Omental fat pad (tissue), 3 donors: ENCODE measurements at regions not wholly inside any gene's neighbourhood (a gene's known extent, or its start where the extent isn't known, plus 50 kb on each side); places are given as distances from the start of the nearest gene placed in this dataset.

Source experiments
- ATAC-seq: fragments of 150-250 bp; one replicate; pipeline ENCODE4 v1.9.1; 2016; ENCODE audit warnings: mild to moderate bottlenecking, moderate library complexity; ENCODE audit not compliant: low FRiP score
- DNase-seq: peaks from one replicate; pipeline ENCODE4 v3.0.0-alpha.2; 2019; ENCODE audit warnings: low spot score
- CTCF ChIP-seq, 3 donors: fragments of 450-650 bp; IDR thresholded peaks; one replicate each; pipeline ENCODE4 v1.5.1; 2016 to 2017; ENCODE audit warnings: antibody characterized with exemption in 3 of 3, mild to moderate bottlenecking in 3 of 3, moderate library complexity in 2 of 3

GRCh38 chr1:201610858-201611257, 71.9 kb downstream of the NAV1 start:
- ATAC-seq (no peak), DNase-seq (no peak)
- TF ChIP-seq CTCF (IDR thresholded peaks at IDR 0.05): no peak

- DNase-seq (no peak), ATAC-seq (no peak)
- no peak for TF ChIP-seq CTCF (IDR thresholded peaks at IDR 0.05)
Measured at GRCh38 chr1:201612645-201613044, 73.7 kb downstream of the NAV1 start.

- ATAC-seq: no peak
- no peak for TF ChIP-seq CTCF (IDR thresholded peaks at IDR 0.05)
- no peak for DNase-seq
Measured at GRCh38 chr1:201614262-201615015, 75.5 kb downstream of the NAV1 start.

GRCh38 chr1:201617157-201617556, 78.2 kb downstream of the NAV1 start:
- no peak for TF ChIP-seq CTCF (IDR thresholded peaks at IDR 0.05)
- no peak for DNase-seq
- ATAC-seq: no peak

- no peak for TF ChIP-seq CTCF (IDR thresholded peaks at IDR 0.05)
- DNase-seq: no peak
- no peak for ATAC-seq
Measured at GRCh38 chr1:201618389-201618788, 79.5 kb downstream of the NAV1 start.

GRCh38 chr1:201618905-201619304, 80.0 kb downstream of the NAV1 start:
- no peak for DNase-seq
- no peak for TF ChIP-seq CTCF (IDR thresholded peaks at IDR 0.05)
- no peak for ATAC-seq

GRCh38 chr1:201619513-201619912, 80.6 kb downstream of the NAV1 start:
- DNase-seq (no peak), ATAC-seq (no peak)
- TF ChIP-seq CTCF (IDR thresholded peaks at IDR 0.05): no peak
